Esophagus squamous epithelium (tissue), 5 donors: ENCODE measurements at regions not wholly inside any gene's neighbourhood (a gene's known extent, or its start where the extent isn't known, plus 50 kb on each side); places are given as distances from the start of the nearest gene placed in this dataset.

Experiments used
- DNase-seq: peaks from one replicate; lab custom pipeline; 2025; lab: John Stamatoyannopoulos, UW
- H3K27ac ChIP-seq, 4 donors: fragments of 200-600 bp; sonication (generic); one replicate each; pipeline ENCODE4 v1.5.1; 2016 to 2019; ENCODE audit warnings: mild to moderate bottlenecking in 1 of 4
- H3K27me3 ChIP-seq, 4 donors: fragments of 200-600 bp; sonication (generic); 1 replicate in 3 of 4; 2 replicates in 1 of 4; pipeline versions ENCODE4 v1.5.1 to v1.6.0; 2017 to 2021; ENCODE audit warnings: antibody characterized with exemption in 1 of 4
- H3K36me3 ChIP-seq, 3 donors: fragments of 200-600 bp; sonication (generic); one replicate each; pipeline ENCODE4 v1.5.1; 2016 to 2019
- H3K4me1 ChIP-seq, 3 donors: fragments of 200-600 bp; sonication (generic); one replicate each; pipeline ENCODE4 v1.5.1; 2017 to 2019
- H3K4me3 ChIP-seq, 4 donors: fragments of 200-600 bp; sonication (generic); 1 replicate in 3 of 4; 2 replicates in 1 of 4; pipeline ENCODE4 v1.5.1; 2016 to 2019; ENCODE audit warnings: mild to moderate bottlenecking in 2 of 4, moderate library complexity in 1 of 4
- H3K9me3 ChIP-seq, 3 donors: fragments of 200-600 bp; sonication (generic); one replicate each; pipeline ENCODE4 v1.5.1; 2016 to 2019
- POLR2A ChIP-seq, 4 donors: fragments of 450-650 bp; IDR thresholded peaks; one replicate each; pipeline ENCODE4 v1.6.1; 2017; ENCODE audit warnings: antibody characterized with exemption in 4 of 4, mild to moderate bottlenecking in 4 of 4, moderate library complexity in 3 of 4
- WGBS, 2 donors: methylation state at CpG; one replicate each; pipeline ENCODE4 v1.1.5; 2018; 5-methylcytosine and 5-hydroxymethylcytosine counted together
- intact Hi-C: fragments of 100-400 bp; cut with DNase I; formaldehyde crosslinking; loops from one replicate; pipeline ENCODE4 v1.15.0; 2022
- TF ChIP-seq, protein P1 (sequence below), 6 experiments: fragments of 450-650 bp in 4 of 6; fragments of 200-600 bp in 2 of 6; sonication (generic) in 2 of 6; IDR thresholded peaks; one replicate each; pipeline ENCODE4 v1.5.1; 2016 to 2019; ENCODE audit warnings: antibody characterized with exemption in 6 of 6, mild to moderate bottlenecking in 4 of 6, moderate library complexity in 4 of 6
- donor health status: DM: yes; HTN: yes; CAD: no.

DNA sequence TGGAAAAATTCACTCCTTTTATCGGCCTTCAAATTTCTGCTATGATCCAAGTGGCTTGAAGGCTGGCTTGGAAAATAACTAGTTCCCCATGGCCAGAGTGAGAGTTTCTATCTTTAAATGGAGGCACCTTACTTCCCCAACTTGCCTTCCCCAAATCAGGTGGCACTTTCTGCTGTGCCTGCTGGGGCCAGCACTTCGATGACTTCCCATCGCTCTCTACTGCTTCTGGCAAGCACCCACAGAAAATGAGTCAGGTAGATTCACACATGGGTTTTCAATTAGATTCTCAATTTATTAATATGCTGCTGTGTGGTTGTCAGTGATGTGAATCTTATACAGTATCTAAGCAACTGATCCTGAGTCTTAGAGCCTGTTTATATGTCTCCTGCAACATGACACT, 398.8 kb upstream of the RAG2 start:
- no peaks in the 10 kb centered on the region for H3K36me3 ChIP-seq
- no peak for DNase-seq
- intact Hi-C loops, result no loop called here
- H3K4me1 ChIP-seq, result no peaks in the 10 kb centered on the region
- H3K4me3 ChIP-seq, result no peak overlapping the region
- TF ChIP-seq, protein P1, sequence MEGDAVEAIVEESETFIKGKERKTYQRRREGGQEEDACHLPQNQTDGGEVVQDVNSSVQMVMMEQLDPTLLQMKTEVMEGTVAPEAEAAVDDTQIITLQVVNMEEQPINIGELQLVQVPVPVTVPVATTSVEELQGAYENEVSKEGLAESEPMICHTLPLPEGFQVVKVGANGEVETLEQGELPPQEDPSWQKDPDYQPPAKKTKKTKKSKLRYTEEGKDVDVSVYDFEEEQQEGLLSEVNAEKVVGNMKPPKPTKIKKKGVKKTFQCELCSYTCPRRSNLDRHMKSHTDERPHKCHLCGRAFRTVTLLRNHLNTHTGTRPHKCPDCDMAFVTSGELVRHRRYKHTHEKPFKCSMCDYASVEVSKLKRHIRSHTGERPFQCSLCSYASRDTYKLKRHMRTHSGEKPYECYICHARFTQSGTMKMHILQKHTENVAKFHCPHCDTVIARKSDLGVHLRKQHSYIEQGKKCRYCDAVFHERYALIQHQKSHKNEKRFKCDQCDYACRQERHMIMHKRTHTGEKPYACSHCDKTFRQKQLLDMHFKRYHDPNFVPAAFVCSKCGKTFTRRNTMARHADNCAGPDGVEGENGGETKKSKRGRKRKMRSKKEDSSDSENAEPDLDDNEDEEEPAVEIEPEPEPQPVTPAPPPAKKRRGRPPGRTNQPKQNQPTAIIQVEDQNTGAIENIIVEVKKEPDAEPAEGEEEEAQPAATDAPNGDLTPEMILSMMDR (IDR thresholded peaks at IDR 0.05), result no peak
- TF ChIP-seq POLR2A (IDR thresholded peaks at IDR 0.05), result no peak
- no peak overlapping the region for H3K27ac ChIP-seq
- no peaks in the 10 kb centered on the region for H3K27me3 ChIP-seq
- 82 to 83% methylated on average over 3 of the region's 3 CpGs for WGBS, 2 donors
- H3K9me3 ChIP-seq, result no peaks in the 10 kb centered on the region

DNA sequence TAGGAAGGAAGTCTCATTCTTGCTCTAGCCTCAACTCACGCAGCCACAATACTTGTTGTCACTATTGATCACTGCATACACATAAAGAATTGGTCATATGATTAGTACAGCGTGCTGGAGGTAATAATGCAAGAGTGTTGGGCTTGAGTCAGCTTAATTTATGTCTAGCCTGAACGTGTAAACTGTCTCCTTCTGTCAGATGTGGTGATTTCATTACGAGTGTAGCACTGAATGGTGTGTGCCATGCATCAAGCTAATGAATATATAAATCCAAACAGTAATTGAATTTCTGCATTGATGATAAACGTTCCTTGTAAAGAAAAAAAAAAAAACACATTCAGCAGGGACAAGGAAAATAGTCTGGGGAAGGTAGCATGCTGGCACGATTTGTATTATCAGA, 396.2 kb upstream of the RAG2 start:
- intact Hi-C loops, result no loop called here
- no peaks in the 10 kb centered on the region for H3K36me3 ChIP-seq
- no peaks in the 10 kb centered on the region for H3K4me1 ChIP-seq
- H3K27me3 ChIP-seq, result no peaks in the 10 kb centered on the region
- 42 to 54% methylated on average over 6 of the region's 6 CpGs for WGBS, 2 donors
- TF ChIP-seq, protein P1 (IDR thresholded peaks at IDR 0.05), result no peak
- TF ChIP-seq POLR2A (IDR thresholded peaks at IDR 0.05), result no peak
- H3K9me3 ChIP-seq, result no peaks in the 10 kb centered on the region
- no peak overlapping the region for H3K27ac ChIP-seq
- no peak overlapping the region for H3K4me3 ChIP-seq
- no peak for DNase-seq

DNA sequence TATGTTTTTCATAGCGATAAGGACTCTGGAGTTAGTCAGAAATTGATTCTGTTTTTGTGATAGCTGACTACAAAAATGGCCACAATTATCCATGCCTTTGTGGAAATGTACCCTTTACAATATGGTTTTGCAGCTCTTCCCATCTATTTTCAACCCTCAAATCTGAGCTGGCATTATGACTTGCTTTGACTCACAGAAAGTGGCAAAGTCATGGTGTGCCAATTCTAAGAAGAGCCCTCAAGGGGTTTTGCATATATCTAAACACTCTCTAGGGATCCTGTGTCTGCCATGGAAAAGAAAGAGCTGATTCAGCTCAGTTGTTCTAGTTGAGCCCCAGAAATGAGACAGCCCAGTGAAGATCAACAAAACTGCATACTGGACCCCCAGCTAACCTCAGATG, 390.5 kb upstream of the RAG2 start:
- no peaks in the 10 kb centered on the region for H3K36me3 ChIP-seq
- H3K27ac ChIP-seq, result no peak overlapping the region
- H3K9me3 ChIP-seq, result no peaks in the 10 kb centered on the region
- 85 to 87% methylated on average over 1 of the region's 1 CpG for whole genome bisulfite sequencing, 2 donors
- intact Hi-C loops, result no loop called here
- no peak overlapping the region for H3K4me3 ChIP-seq
- no peaks in the 10 kb centered on the region for H3K4me1 ChIP-seq
- no peaks in the 10 kb centered on the region for H3K27me3 ChIP-seq
- no peak for DNase-seq
- TF ChIP-seq POLR2A (IDR thresholded peaks at IDR 0.05), result no peak
- TF ChIP-seq, protein P1 (IDR thresholded peaks at IDR 0.05), result no peak

DNA sequence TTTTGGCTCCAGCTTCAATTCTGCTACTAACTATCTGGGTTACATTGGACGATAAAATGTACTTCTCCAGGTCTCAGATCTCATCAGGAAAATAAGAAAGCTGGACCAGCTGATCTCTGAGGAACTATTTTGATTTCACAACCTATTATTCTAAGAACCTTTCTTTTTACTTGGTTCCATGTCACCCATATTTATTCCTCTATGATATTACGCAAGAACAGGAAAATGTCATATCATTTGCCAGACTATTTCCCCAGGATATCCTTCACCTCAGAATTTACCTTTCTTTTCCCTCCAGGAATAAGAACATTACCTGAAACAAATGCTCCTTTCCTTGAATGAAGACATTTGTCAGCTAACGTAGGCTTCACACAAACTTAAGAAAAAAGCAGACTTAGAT, 387.5 kb upstream of the RAG2 start:
- Histone ChIP-seq H3K36me3 (no peaks in the 10 kb centered on the region), H3K27me3 (no peaks in the 10 kb centered on the region), H3K4me1 (no peaks in the 10 kb centered on the region), H3K9me3 (no peaks in the 10 kb centered on the region), H3K27ac (no peak overlapping the region), H3K4me3 (no peak overlapping the region)
- WGBS, 2 donors, result 74 to 75% methylated on average over 3 of the region's 3 CpGs
- TF ChIP-seq, protein P1 (IDR thresholded peaks at IDR 0.05), result no peak
- no peak for TF ChIP-seq POLR2A (IDR thresholded peaks at IDR 0.05)
- no peak for DNase-seq
- intact Hi-C loops, result no loop called here

DNA sequence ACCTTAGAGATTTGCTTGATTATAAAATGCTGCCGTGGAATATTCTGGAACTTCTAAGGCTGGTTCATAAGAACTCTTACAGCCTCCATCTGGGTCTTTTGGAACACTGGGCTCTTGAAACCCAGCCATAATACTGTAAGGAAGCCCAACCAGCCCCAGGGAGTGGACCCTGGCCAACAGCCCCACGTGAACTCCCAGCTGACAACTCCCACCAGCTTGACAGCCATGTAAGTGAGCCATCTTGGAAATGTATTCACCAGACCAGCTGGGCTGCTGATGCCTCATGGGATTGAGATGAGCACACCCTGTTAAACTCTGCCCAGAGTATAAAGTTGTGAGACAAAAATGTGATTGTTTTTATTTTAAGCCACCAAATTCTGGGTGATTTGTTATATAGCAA, 378.7 kb upstream of the RAG2 start:
- TF ChIP-seq, protein P1 (IDR thresholded peaks at IDR 0.05), result no peak
- no peak for TF ChIP-seq POLR2A (IDR thresholded peaks at IDR 0.05)
- WGBS, 2 donors, result 46 to 53% methylated on average over 2 of the region's 2 CpGs

More for the DNA sequence above, 378.7 kb upstream of the RAG2 start:
- no peaks in the 10 kb centered on the region for H3K36me3 ChIP-seq
- H3K4me1 ChIP-seq, result no peaks in the 10 kb centered on the region
- intact Hi-C loops, result no loop called here
- H3K27me3 ChIP-seq, result no peaks in the 10 kb centered on the region
- no peak for DNase-seq
- no peaks in the 10 kb centered on the region for H3K9me3 ChIP-seq
- H3K27ac ChIP-seq, result no peak overlapping the region
- no peak overlapping the region for H3K4me3 ChIP-seq
